Mucosa of rectum (tissue), 2 donors: ENCODE measurements at regions not wholly inside any gene's neighbourhood (a gene's known extent, or its start where the extent isn't known, plus 50 kb on each side); places are given as distances from the start of the nearest gene placed in this dataset.
"Not testable (repeated sequence)": the region's sequence is repeated elsewhere in the genome, so short reads cannot be mapped to it uniquely, and the experiment has no call there.

Experiments used
- H3K27ac ChIP-seq, 2 donors: one replicate each; pipeline ENCODE4 v1.7.0; 2013; ENCODE audit warnings: inconsistent platforms in 2 of 2, low read depth in 2 of 2, low read length in 2 of 2
- H3K27me3 ChIP-seq, 2 donors: one replicate each; pipeline ENCODE4 v1.7.0; 2013; ENCODE audit warnings: low read length in 2 of 2; ENCODE audit not compliant: control insufficient read depth in 2 of 2, insufficient read depth in 2 of 2
- H3K36me3 ChIP-seq, 2 donors: one replicate each; pipeline ENCODE4 v1.7.0; 2013; ENCODE audit warnings: low read length in 2 of 2; ENCODE audit not compliant: control insufficient read depth in 2 of 2, insufficient read depth in 2 of 2
- H3K4me1 ChIP-seq, 2 donors: one replicate each; pipeline ENCODE4 v1.7.0; 2013; ENCODE audit warnings: low read length in 2 of 2, mild to moderate bottlenecking in 1 of 2; ENCODE audit not compliant: control insufficient read depth in 2 of 2, insufficient read depth in 2 of 2
- H3K4me3 ChIP-seq, 2 donors: one replicate each; pipeline ENCODE4 v1.7.0; 2013; ENCODE audit warnings: low read length in 2 of 2
- H3K9ac ChIP-seq, 2 donors: one replicate each; pipeline ENCODE4 v1.7.0; 2013; ENCODE audit warnings: low read length in 2 of 2, low read depth in 1 of 2, mild to moderate bottlenecking in 1 of 2
- H3K9me3 ChIP-seq, 2 donors: one replicate each; pipeline ENCODE4 v1.7.0; 2013; ENCODE audit warnings: low read length in 2 of 2; ENCODE audit not compliant: control insufficient read depth in 2 of 2
- donor health status: healthy.
- donor health status: Normal muscosa, but diverticular disease.

GRCh38 chr13:44868397-44868796 is 120.9 kb downstream of the NUFIP1 start:
- Histone ChIP-seq H3K27ac (no peak overlapping the region), H3K4me3 (no peak overlapping the region), H3K4me1 (peaks cover 0 to 10% of the 10 kb centered on the region in 2 donors), H3K9me3 (no peaks in the 10 kb centered on the region), H3K9ac (no peak overlapping the region), H3K36me3 (no peaks in the 10 kb centered on the region), H3K27me3 (no peaks in the 10 kb centered on the region)

DNA sequence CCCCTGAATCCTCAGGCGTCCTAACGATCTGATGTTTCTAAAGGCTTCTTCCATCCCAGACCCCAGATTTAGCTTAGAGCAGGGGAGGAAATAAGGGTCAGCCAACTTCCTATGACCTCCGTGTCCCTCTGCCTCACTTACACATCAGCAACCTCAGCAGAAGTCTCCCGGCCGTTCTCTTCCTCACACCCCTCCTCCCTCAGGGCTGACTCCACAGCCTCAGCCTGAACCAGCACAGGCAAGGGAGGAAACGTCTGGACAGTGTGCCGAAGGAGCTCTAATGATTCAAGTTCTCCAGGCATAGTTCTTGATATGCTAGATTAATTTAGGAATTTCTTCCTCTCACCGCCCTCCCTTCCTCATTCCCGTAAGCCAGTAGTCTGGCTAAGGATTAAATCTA is 121.4 kb downstream of the NUFIP1 start:
- no peaks in the 10 kb centered on the region for H3K36me3 ChIP-seq
- H3K27ac ChIP-seq: no peak overlapping the region
- H3K4me1 ChIP-seq: peaks cover 0 to 10% of the 10 kb centered on the region in 2 donors
- no peaks in the 10 kb centered on the region for H3K9me3 ChIP-seq
- H3K9ac ChIP-seq: no peak overlapping the region
- H3K4me3 ChIP-seq: no peak overlapping the region
- H3K27me3 ChIP-seq: no peaks in the 10 kb centered on the region

- Histone ChIP-seq H3K4me1 (peaks cover 0 to 8% of the 10 kb centered on the region in 2 donors), H3K27ac (peak overlapping the region in 1 of 2 donors; percentile 29), H3K9me3 (no peaks in the 10 kb centered on the region), H3K36me3 (no peaks in the 10 kb centered on the region), H3K27me3 (no peaks in the 10 kb centered on the region), H3K4me3 (no peak overlapping the region), H3K9ac (no peak overlapping the region)
These were observed 122.8 kb downstream of the NUFIP1 start for GRCh38 chr13:44866411-44866911.

GRCh38 chr13:44865722-44866410 is 123.4 kb downstream of the NUFIP1 start:
- Histone ChIP-seq H3K27ac (peak overlapping the region in 1 of 2 donors; percentile 29), H3K4me3 (no peak overlapping the region), H3K27me3 (no peaks in the 10 kb centered on the region), H3K9ac (no peak overlapping the region), H3K36me3 (no peaks in the 10 kb centered on the region), H3K4me1 (peaks cover 0 to 5% of the 10 kb centered on the region in 2 donors), H3K9me3 (no peaks in the 10 kb centered on the region)

DNA sequence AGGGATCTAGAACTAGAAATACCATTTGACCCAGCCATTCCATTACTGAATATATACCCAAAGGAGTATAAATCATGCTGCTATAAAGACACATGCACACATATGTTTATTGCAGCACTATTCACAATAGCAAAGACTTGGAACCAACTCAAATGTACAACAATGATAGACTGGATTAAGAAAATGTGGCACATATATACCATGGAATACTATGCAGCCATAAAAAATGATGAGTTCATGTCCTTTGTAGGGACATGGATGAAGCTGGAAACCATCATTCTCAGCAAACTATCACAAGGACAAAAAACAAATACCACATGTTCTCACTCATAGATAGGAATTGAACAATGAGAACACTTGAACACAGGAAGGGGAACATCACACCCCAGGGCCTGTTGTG is 125.6 kb downstream of the NUFIP1 start:
- not testable (repeated sequence) for H3K9ac ChIP-seq, H3K27ac ChIP-seq, H3K9me3 ChIP-seq, H3K27me3 ChIP-seq, H3K36me3 ChIP-seq, H3K4me3 ChIP-seq, H3K4me1 ChIP-seq

DNA sequence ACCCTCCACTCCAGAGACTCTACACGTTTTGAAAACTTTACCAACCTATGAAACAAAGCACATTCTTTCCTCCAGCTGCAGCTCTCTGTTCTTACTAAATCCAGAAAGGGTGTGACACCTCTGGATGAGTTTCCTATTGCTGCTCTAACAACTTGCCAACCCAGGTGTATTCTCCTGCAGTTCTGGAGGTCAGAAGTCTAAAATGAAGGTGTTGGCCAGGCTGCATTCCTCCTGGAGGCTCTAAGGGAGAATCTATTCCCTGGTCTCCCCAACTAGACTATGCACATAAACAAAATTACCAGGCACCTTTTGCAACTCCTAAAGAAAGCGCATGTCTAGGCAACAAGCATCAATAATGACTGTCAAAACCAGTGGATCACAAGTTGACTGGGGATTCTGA is 128.8 kb downstream of the NUFIP1 start:
- no peak overlapping the region for H3K9ac ChIP-seq
- H3K4me3 ChIP-seq: no peak overlapping the region
- H3K9me3 ChIP-seq: no peaks in the 10 kb centered on the region
- H3K36me3 ChIP-seq: no peaks in the 10 kb centered on the region
- no peaks in the 10 kb centered on the region for H3K27me3 ChIP-seq
- H3K27ac ChIP-seq: no peak overlapping the region
- peaks cover 0 to 10% of the 10 kb centered on the region in 2 donors for H3K4me1 ChIP-seq

GRCh38 chr13:44857736-44858135 is 131.5 kb downstream of the NUFIP1 start:
- H3K36me3 ChIP-seq: no peaks in the 10 kb centered on the region
- H3K9me3 ChIP-seq: no peaks in the 10 kb centered on the region
- H3K27me3 ChIP-seq: no peaks in the 10 kb centered on the region
- no peak overlapping the region for H3K4me3 ChIP-seq
- H3K9ac ChIP-seq: no peak overlapping the region
- H3K27ac ChIP-seq: no peak overlapping the region
- H3K4me1 ChIP-seq: peaks cover 12 to 24% of the 10 kb centered on the region in 2 donors

DNA sequence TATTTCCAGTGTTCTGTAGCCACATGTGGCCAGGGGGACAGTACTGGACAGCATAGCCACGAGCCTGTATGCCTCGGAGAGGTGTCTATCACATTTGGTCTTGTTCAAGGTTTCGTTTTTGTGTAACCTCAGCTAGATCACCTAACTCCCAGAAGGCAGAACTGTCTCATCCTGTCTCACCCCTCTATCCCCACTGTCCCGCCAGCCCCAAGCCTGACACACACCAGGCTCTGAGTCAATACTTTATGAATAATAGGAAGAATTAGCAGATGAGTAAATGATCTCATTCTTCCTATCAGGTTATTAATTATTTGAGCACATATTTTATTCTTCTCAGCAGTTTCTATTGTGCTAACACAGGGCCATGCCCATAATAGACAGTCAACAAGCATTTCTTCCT is 132.2 kb downstream of the NUFIP1 start:
- H3K9me3 ChIP-seq: no peaks in the 10 kb centered on the region
- H3K9ac ChIP-seq: no peak overlapping the region
- no peak overlapping the region for H3K27ac ChIP-seq
- H3K36me3 ChIP-seq: no peaks in the 10 kb centered on the region
- H3K27me3 ChIP-seq: no peaks in the 10 kb centered on the region
- no peak overlapping the region for H3K4me3 ChIP-seq
- peaks cover 12 to 24% of the 10 kb centered on the region in 2 donors for H3K4me1 ChIP-seq

DNA sequence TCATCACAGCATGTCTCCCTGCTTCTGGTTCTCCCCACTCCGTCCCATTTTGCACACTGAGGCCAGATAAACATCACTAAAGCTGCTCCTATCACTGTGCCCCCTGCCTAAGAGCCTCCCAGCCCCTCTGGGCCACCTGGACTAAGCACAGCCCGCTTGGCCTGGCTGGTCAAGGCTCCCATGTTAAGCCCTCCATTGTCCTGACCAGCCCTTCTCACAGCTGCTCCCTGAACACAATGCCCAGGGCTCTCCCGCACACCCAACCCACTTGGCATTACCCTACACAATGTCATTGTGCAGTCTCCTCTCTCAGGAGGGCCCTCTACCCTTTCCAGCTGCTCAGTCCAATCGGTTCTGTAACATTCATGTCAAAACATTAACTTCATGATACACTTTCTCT is 133.4 kb downstream of the NUFIP1 start:
- Histone ChIP-seq H3K4me1 (peaks cover 12 to 24% of the 10 kb centered on the region in 2 donors), H3K9ac (peak overlapping the region in 1 of 2 donors; percentile 6), H3K4me3 (no peak overlapping the region), H3K9me3 (no peaks in the 10 kb centered on the region), H3K27me3 (no peaks in the 10 kb centered on the region), H3K36me3 (no peaks in the 10 kb centered on the region), H3K27ac (no peak overlapping the region)

- Histone ChIP-seq H3K4me1 (peaks cover 12 to 20% of the 10 kb centered on the region in 2 donors), H3K4me3 (peak overlapping the region in 1 of 2 donors; percentile 2), H3K27me3 (no peaks in the 10 kb centered on the region), H3K9ac (peak overlapping the region in 1 of 2 donors; percentile 57), H3K27ac (peak overlapping the region; percentile 82 to 84), H3K36me3 (no peaks in the 10 kb centered on the region), H3K9me3 (no peaks in the 10 kb centered on the region)
These were observed 134.8 kb downstream of the NUFIP1 start for GRCh38 chr13:44854313-44855060.
